HL-60 (cell line): ENCODE measurements at regions not wholly inside any gene's neighbourhood (a gene's known extent, or its start where the extent isn't known, plus 50 kb on each side); places are given as distances from the start of the nearest gene placed in this dataset.

ENCODE experiments used
- DNase-seq, 2 experiments: peaks; one replicate each; pipeline ENCODE4 v3.0.0-alpha.2; 2010 to 2020; ENCODE audit warnings: low read depth in 1 of 2, low spot score in 1 of 2
- H3K27ac ChIP-seq: fragments of 250-450 bp; sonication (Bioruptor Pico); replicated peaks from 2 replicates; pipeline ENCODE4 v1.5.1; 2020; ENCODE audit warnings: mild to moderate bottlenecking, moderate library complexity
- H3K27me3 ChIP-seq: fragments of 250-450 bp; sonication (Bioruptor Pico); 2 replicates; pipeline ENCODE4 v1.5.1; 2021; ENCODE audit warnings: mild to moderate bottlenecking, moderate library complexity; ENCODE audit not compliant: insufficient read depth, poor library complexity, severe bottlenecking
- H3K4me3 ChIP-seq: replicated peaks from 2 replicates; pipeline ENCODE4 v1.5.1; 2011; ENCODE audit warnings: mild to moderate bottlenecking, control low read depth, low read length; ENCODE audit not compliant: insufficient read depth
- GABPA ChIP-seq: IDR thresholded peaks from 2 replicates; pipeline ENCODE4 v1.6.1; 2012; ENCODE audit warnings: low read depth
- POLR2AphosphoS5 ChIP-seq: IDR thresholded peaks from 2 replicates; pipeline ENCODE4 v1.6.1; 2012; ENCODE audit warnings: low read depth
- SPI1 ChIP-seq: IDR thresholded peaks from 2 replicates; pipeline ENCODE4 v1.6.1; 2012; ENCODE audit warnings: low read depth, mild to moderate bottlenecking, borderline replicate concordance
- TF ChIP-seq, protein P1 (sequence below): IDR thresholded peaks from 2 replicates; pipeline ENCODE4 v1.6.1; 2012; ENCODE audit warnings: low read depth; ENCODE audit not compliant: insufficient replicate concordance
- TF ChIP-seq, protein P2 (sequence below): IDR thresholded peaks from one replicate; pipeline ENCODE4 v1.5.1; 2011; ENCODE audit warnings: low read length, control low read depth, inconsistent platforms; ENCODE audit not compliant: insufficient read depth

DNA sequence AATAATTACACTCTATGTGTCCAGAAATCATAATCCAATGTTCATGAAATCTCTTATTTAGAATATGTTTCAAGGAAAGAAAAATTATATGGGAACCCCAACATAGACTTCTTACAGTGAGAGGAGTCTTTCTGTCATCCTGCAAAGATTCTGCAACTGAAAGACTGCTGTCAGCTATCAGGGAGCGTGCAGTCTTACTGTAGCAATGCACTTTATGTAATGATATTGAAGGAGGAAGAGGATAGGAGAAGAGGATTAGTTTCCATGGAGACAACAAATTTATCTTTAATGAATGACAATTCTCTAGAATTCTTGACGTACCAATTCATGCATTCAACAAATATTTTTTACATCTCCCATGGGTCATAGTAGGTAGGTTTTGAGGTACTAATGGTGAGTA lies 61.3 kb upstream of the MYT1L start:
- H3K27me3 ChIP-seq = no peaks in the 10 kb centered on the region
- TF ChIP-seq, protein P1, sequence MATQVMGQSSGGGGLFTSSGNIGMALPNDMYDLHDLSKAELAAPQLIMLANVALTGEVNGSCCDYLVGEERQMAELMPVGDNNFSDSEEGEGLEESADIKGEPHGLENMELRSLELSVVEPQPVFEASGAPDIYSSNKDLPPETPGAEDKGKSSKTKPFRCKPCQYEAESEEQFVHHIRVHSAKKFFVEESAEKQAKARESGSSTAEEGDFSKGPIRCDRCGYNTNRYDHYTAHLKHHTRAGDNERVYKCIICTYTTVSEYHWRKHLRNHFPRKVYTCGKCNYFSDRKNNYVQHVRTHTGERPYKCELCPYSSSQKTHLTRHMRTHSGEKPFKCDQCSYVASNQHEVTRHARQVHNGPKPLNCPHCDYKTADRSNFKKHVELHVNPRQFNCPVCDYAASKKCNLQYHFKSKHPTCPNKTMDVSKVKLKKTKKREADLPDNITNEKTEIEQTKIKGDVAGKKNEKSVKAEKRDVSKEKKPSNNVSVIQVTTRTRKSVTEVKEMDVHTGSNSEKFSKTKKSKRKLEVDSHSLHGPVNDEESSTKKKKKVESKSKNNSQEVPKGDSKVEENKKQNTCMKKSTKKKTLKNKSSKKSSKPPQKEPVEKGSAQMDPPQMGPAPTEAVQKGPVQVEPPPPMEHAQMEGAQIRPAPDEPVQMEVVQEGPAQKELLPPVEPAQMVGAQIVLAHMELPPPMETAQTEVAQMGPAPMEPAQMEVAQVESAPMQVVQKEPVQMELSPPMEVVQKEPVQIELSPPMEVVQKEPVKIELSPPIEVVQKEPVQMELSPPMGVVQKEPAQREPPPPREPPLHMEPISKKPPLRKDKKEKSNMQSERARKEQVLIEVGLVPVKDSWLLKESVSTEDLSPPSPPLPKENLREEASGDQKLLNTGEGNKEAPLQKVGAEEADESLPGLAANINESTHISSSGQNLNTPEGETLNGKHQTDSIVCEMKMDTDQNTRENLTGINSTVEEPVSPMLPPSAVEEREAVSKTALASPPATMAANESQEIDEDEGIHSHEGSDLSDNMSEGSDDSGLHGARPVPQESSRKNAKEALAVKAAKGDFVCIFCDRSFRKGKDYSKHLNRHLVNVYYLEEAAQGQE = no peak
- DNase-seq = no peak
- no peak overlapping the region for H3K4me3 ChIP-seq
- H3K27ac ChIP-seq = no peak overlapping the region

DNA sequence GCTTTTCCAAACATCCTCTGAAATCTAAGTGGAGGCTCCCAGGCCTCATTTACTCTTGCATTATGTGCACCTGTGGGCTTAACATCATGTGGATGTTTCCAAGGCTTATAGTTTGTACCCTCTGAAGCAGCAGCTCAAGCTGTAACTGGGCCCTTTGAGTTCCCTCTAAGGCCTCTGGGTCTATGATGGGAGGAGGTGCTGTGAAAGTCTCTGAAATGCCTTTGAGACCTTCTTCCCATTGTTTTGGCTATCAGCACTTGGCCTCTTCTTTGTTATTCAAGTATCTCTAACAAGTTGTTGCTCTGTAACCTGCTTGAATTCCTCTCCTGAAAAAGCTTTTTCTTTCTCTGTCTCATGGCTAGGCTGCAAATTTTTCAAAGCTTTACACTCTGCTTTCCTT lies 58.1 kb upstream of the MYT1L start:
- no peak for TF ChIP-seq POLR2AphosphoS5
- TF ChIP-seq, protein P2, sequence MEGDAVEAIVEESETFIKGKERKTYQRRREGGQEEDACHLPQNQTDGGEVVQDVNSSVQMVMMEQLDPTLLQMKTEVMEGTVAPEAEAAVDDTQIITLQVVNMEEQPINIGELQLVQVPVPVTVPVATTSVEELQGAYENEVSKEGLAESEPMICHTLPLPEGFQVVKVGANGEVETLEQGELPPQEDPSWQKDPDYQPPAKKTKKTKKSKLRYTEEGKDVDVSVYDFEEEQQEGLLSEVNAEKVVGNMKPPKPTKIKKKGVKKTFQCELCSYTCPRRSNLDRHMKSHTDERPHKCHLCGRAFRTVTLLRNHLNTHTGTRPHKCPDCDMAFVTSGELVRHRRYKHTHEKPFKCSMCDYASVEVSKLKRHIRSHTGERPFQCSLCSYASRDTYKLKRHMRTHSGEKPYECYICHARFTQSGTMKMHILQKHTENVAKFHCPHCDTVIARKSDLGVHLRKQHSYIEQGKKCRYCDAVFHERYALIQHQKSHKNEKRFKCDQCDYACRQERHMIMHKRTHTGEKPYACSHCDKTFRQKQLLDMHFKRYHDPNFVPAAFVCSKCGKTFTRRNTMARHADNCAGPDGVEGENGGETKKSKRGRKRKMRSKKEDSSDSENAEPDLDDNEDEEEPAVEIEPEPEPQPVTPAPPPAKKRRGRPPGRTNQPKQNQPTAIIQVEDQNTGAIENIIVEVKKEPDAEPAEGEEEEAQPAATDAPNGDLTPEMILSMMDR = no peak
- TF ChIP-seq, protein P1 = no peak
- no peak for TF ChIP-seq SPI1
- TF ChIP-seq GABPA = no peak
- Histone ChIP-seq H3K27ac (no peak overlapping the region), H3K4me3 (no peak overlapping the region), H3K27me3 (no peaks in the 10 kb centered on the region)
- no peak for DNase-seq
